DMS79 (cell line): ENCODE measurements at regions not wholly inside any gene's neighbourhood (a gene's known extent, or its start where the extent isn't known, plus 50 kb on each side); places are given as distances from the start of the nearest gene placed in this dataset.

Source experiments
- DNase-seq: peaks from one replicate; lab custom pipeline; 2025; lab: John Stamatoyannopoulos, UW

GRCh38 chr10:10307551-10307950 lies 710.1 kb upstream of the CELF2 start:
- DNase-seq, result no peak

- no peak for DNase-seq
These were observed 707.2 kb upstream of the CELF2 start for GRCh38 chr10:10310498-10310897.

- DNase-seq, result no peak
These were observed 705.7 kb upstream of the CELF2 start for GRCh38 chr10:10311966-10312365.

GRCh38 chr10:10313149-10313835 lies 704.4 kb upstream of the CELF2 start:
- DNase-seq, result no peak

GRCh38 chr10:10314626-10315025 lies 703.0 kb upstream of the CELF2 start:
- no peak for DNase-seq

GRCh38 chr10:10315989-10316388 lies 701.7 kb upstream of the CELF2 start:
- no peak for DNase-seq

- no peak for DNase-seq
These were observed 700.5 kb upstream of the CELF2 start for GRCh38 chr10:10317151-10317550.

GRCh38 chr10:10318856-10319255 lies 698.8 kb upstream of the CELF2 start:
- no peak for DNase-seq

GRCh38 chr10:10320956-10321355 lies 696.7 kb upstream of the CELF2 start:
- no peak for DNase-seq

- DNase-seq, result no peak
These were observed 691.6 kb upstream of the CELF2 start for GRCh38 chr10:10326116-10326515.

- DNase-seq, result no peak
These were observed 689.7 kb upstream of the CELF2 start for GRCh38 chr10:10327934-10328333.

GRCh38 chr10:10330418-10330817 lies 687.3 kb upstream of the CELF2 start:
- no peak for DNase-seq

- DNase-seq, result no peak
These were observed 684.9 kb upstream of the CELF2 start for GRCh38 chr10:10332786-10333185.

GRCh38 chr10:10333622-10334021 lies 684.0 kb upstream of the CELF2 start:
- no peak for DNase-seq

- DNase-seq, result no peak
These were observed 679.3 kb upstream of the CELF2 start for GRCh38 chr10:10338339-10338738.

GRCh38 chr10:10346390-10347150 lies 671.1 kb upstream of the CELF2 start:
- no peak for DNase-seq

- no peak for DNase-seq
These were observed 667.6 kb upstream of the CELF2 start for GRCh38 chr10:10350050-10350449.

GRCh38 chr10:10351451-10351850 lies 666.2 kb upstream of the CELF2 start:
- DNase-seq, result no peak

- DNase-seq, result no peak
These were observed 664.3 kb upstream of the CELF2 start for GRCh38 chr10:10353326-10353868.

- no peak for DNase-seq
These were observed 658.4 kb upstream of the CELF2 start for GRCh38 chr10:10359263-10359662.

GRCh38 chr10:10361301-10361885 lies 656.3 kb upstream of the CELF2 start:
- no peak for DNase-seq

- DNase-seq, result no peak
These were observed 654.9 kb upstream of the CELF2 start for GRCh38 chr10:10362800-10363199.

GRCh38 chr10:10363217-10363616 lies 654.5 kb upstream of the CELF2 start:
- DNase-seq, result no peak
